ENCODE measurements at regions not wholly inside any gene's neighbourhood (a gene's known extent, or its start where the extent isn't known, plus 50 kb on each side); places are given as distances from the start of the nearest gene placed in this dataset.

GRCh38 chr1:208506812-208507211 lies 262.6 kb upstream of the PLXNA2 start:
- TF ChIP-seq CTCF (IDR thresholded peaks at IDR 0.05; ENCODE audit: borderline replicate concordance, extremely low read depth, low read length, poor library complexity, severe bottlenecking) = no peak
- TF ChIP-seq EZH2 (IDR thresholded peaks at IDR 0.05; ENCODE audit: borderline replicate concordance, low read depth, low read length, severe bottlenecking) = no peak
- H3K27me3 ChIP-seq (ENCODE audit: insufficient read depth, low read length, poor library complexity) = peaks cover 3% of the 10 kb centered on the region
- H3K36me3 ChIP-seq (ENCODE audit: insufficient read depth, low read length) = no peaks in the 10 kb centered on the region
- H3K4me1 ChIP-seq (ENCODE audit: insufficient read depth, low read length) = no peaks in the 10 kb centered on the region
- H3K9ac ChIP-seq (ENCODE audit: low read depth, low read length) = no peak overlapping the region
- no peak for ATAC-seq (ENCODE audit: insufficient read depth, low read depth)
- H3K9me3 ChIP-seq (ENCODE audit: insufficient read depth, low read length, severe bottlenecking) = no peaks in the 10 kb centered on the region
- H3K4me2 ChIP-seq (ENCODE audit: insufficient read depth, low read length) = no peak overlapping the region
- DNase-seq = no peak
- no peaks in the 10 kb centered on the region for H4K20me1 ChIP-seq (ENCODE audit: insufficient read depth, low read length)
- H3K27ac ChIP-seq (ENCODE audit: low read length) = no peak overlapping the region
- H3K79me2 ChIP-seq (ENCODE audit: insufficient read depth, low read length) = no peaks in the 10 kb centered on the region
- H2AFZ ChIP-seq (ENCODE audit: low read depth, low read length) = no peak overlapping the region
- H3K4me3 ChIP-seq (ENCODE audit: low read depth in 1 of 2, low read length in 2 of 2) = no peak overlapping the region

GRCh38 chr1:208509072-208509471 lies 264.9 kb upstream of the PLXNA2 start:
- Histone ChIP-seq H3K36me3 (ENCODE audit: insufficient read depth, low read length) (no peaks in the 10 kb centered on the region), H3K79me2 (ENCODE audit: insufficient read depth, low read length) (no peaks in the 10 kb centered on the region), H3K4me2 (ENCODE audit: insufficient read depth, low read length) (no peak overlapping the region), H3K4me1 (ENCODE audit: insufficient read depth, low read length) (no peaks in the 10 kb centered on the region), H2AFZ (ENCODE audit: low read depth, low read length) (no peak overlapping the region), H3K27me3 (ENCODE audit: insufficient read depth, low read length, poor library complexity) (peaks cover 10% of the 10 kb centered on the region), H3K9ac (ENCODE audit: low read depth, low read length) (no peak overlapping the region), H3K9me3 (ENCODE audit: insufficient read depth, low read length, severe bottlenecking) (no peaks in the 10 kb centered on the region), H3K4me3 (ENCODE audit: low read depth in 1 of 2, low read length in 2 of 2) (no peak overlapping the region), H4K20me1 (ENCODE audit: insufficient read depth, low read length) (no peaks in the 10 kb centered on the region), H3K27ac (ENCODE audit: low read length) (no peak overlapping the region)
- TF ChIP-seq EZH2 (IDR thresholded peaks at IDR 0.05; ENCODE audit: borderline replicate concordance, low read depth, low read length, severe bottlenecking) = no peak
- TF ChIP-seq CTCF (IDR thresholded peaks at IDR 0.05; ENCODE audit: borderline replicate concordance, extremely low read depth, low read length, poor library complexity, severe bottlenecking) = no peak
- DNase-seq = no peak
- ATAC-seq (ENCODE audit: insufficient read depth, low read depth) = no peak

GRCh38 chr1:208510192-208510952 lies 266.2 kb upstream of the PLXNA2 start:
- peaks cover 12% of the 10 kb centered on the region for H3K27me3 ChIP-seq (ENCODE audit: insufficient read depth, low read length, poor library complexity)
- no peak overlapping the region for H3K4me3 ChIP-seq (ENCODE audit: low read depth in 1 of 2, low read length in 2 of 2)
- TF ChIP-seq CTCF (IDR thresholded peaks at IDR 0.05; ENCODE audit: borderline replicate concordance, extremely low read depth, low read length, poor library complexity, severe bottlenecking) = no peak
- TF ChIP-seq EZH2 (IDR thresholded peaks at IDR 0.05; ENCODE audit: borderline replicate concordance, low read depth, low read length, severe bottlenecking) = no peak
- no peak for DNase-seq
- no peaks in the 10 kb centered on the region for H3K79me2 ChIP-seq (ENCODE audit: insufficient read depth, low read length)
- no peaks in the 10 kb centered on the region for H3K36me3 ChIP-seq (ENCODE audit: insufficient read depth, low read length)
- no peak overlapping the region for H3K27ac ChIP-seq (ENCODE audit: low read length)
- no peaks in the 10 kb centered on the region for H4K20me1 ChIP-seq (ENCODE audit: insufficient read depth, low read length)
- no peak overlapping the region for H3K4me2 ChIP-seq (ENCODE audit: insufficient read depth, low read length)
- H3K9me3 ChIP-seq (ENCODE audit: insufficient read depth, low read length, severe bottlenecking) = no peaks in the 10 kb centered on the region
- ATAC-seq (ENCODE audit: insufficient read depth, low read depth) = no peak
- no peaks in the 10 kb centered on the region for H3K4me1 ChIP-seq (ENCODE audit: insufficient read depth, low read length)
- no peak overlapping the region for H3K9ac ChIP-seq (ENCODE audit: low read depth, low read length)
- no peak overlapping the region for H2AFZ ChIP-seq (ENCODE audit: low read depth, low read length)

Measured in DND-41 (cell line).